ENCODE measurements at regions not wholly inside any gene's neighbourhood (a gene's known extent, or its start where the extent isn't known, plus 50 kb on each side); places are given as distances from the start of the nearest gene placed in this dataset.

DNA sequence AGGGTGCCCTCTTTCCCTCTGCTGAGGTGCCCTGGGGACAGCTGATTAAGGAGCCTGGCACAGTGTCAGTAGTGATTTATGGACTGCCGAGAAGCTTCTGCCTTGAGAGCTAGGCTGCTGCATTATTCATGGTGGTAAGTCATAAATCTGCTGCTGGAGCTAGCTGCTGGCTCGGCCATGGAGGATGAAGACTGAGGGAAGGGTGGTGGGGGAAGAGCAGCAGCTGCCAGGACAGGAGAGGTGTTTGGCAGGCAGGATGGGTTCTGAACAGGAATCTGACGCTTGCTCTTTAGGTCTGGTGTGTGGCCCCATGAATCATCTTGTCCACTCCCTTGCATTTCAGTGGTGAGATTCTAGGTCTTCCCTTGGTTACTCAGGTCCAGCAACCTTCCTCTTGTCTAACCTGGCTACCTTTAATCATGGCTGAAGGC lies 296.3 kb downstream of the DYSF start:
- peak; percentile 82 for DNase-seq

DNA sequence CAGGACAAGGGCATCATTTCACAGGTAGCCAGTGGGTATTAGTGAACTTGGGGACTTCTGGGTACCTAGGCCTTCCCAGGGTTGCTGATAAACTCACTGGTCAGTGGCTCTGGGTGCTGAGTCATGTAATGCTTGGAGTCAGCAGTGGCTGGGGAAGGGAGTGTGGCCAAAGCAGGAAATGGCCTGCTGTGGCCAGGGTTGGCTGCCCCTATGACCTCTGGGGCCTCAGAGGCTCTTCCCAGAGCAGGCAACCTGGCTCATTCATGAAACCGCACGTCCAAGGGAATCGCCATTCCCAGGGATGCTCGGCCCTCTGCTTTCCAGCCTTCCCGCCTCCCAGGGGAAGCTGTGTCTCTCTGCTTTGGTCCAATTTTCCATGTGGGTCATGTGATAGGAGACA lies 294.9 kb downstream of the DYSF start:
- DNase-seq, result no peak

DNA sequence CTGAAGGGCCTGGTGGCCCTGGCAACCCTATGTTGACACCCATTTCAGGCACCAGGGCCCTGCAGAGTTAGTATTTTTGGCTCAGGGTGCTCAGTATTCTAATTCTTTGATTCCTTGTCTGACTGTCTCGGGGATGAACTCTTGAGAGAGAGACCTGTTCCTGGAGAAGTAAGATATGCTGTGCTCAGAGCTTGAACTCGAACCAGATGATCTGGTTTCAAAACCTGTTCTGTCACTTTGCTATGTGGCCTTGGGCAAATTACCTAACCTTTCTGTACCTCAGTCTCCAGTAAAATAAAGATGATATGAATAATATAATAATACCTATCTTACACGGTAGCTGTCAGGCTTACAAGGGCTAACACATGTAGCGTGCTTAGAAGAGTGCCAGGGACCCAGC lies 294.2 kb downstream of the DYSF start:
- DNase-seq, result no peak

DNA sequence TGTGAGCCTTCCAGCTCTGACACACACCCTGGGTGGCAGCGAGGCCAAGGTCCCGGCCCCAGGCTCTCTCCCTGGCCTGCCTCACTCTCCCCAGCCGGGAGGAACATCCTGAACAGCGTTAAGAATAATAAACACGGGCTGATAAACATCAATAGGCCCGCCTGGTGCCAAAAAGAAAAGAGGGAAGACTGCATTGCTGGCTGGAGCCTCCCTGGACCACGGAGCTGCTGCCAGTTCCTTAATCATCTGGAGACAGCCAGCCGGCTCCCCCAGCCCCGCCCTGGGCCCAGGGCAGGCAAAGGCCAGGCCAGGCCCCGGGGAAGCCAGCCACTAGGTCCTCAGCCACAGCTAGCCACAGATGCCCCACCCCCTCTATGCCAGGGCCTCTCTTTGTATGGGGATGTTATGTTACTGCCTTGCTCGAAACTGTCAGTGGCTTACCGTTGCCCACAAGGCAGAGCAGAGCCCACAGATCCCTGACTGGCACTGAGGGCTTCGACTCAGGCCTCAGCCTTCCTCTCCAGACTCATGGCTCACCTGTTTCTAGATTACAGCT lies 293.7 kb downstream of the DYSF start:
- peak; percentile 46 for DNase-seq

DNA sequence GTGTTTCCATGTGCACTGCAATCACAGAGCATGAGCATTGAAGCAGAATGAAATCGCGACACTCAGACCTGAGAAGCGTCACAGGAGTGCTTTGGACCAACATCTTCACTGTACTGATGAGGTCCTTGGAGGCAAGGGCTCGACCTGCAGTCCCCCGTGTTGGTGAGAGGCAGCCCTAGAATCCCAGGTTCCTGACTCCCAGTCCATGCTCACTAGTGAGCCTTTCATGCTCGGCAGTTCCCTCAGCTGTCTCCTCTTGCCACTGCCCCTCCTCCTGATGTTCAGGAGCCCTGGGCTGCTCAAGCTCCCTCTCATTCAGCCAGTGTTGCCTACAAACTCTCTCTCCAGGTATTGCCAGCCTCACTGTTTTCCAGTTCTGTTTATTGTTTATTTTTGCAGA lies 291.4 kb downstream of the DYSF start:
- DNase-seq, result no peak

DNA sequence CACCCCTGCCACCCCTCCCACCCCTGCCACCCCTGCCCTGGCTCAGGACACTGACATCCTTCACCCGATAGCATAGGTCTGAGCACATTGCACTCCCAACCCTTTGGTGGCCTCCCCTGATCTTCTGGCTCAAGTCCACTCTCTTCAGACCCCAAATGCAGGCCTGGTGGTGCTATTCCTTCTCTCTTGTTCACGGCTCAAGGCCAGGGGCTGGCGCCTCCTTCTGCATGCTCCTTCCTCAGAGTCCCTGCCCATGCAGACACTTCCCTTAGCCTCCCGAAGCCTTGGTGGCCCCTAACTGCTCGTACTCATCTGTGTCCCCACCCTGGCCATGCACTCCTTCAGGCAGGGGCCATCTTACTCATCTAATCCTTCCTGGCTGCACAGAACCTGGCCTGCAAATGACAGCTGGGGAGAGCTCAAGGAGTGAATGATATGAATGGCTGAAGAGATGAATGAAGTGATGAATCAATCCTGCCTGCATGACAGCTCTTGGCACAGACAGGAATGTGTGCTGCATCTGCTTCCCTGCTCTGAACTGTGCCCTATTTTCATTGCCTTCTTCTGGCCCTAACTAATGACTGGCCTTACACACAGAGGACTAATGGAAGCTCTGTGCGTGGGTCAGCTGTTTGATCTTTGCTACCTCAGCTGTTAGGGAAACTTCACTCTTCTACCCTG lies 290.8 kb downstream of the DYSF start:
- DNase-seq, result peak; percentile 90

DNA sequence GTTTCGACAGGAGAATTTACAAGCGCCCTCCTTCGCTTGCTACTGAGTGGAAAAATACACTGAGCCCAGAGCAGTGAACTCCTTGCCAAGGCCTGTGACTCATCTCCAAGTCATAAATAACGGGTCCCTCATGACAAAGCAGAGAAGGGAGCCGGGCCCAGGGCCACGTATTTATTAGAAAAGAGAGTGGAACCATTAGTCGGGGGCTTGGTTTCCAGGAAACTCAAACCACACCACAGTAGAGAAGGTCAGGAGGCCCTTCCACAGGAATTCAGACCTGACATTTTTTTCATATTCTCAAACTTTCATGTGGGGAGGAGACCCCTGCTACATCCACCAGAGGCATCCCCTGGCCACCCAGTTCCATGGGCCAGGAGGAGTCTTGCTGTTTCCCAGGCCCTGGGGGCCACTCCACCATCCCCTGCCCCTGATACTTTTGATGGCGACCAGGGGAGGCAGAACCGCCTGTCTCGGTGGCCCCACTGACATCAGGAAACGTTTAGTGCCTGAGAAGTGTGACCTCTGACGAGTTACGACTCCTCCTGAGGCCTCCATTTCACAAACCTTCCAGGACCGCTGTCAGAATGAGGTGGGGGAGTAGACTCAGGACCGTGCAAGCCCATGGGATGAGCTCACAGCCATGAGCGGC lies 289.7 kb downstream of the DYSF start:
- DNase-seq, result peak; percentile 82

DNA sequence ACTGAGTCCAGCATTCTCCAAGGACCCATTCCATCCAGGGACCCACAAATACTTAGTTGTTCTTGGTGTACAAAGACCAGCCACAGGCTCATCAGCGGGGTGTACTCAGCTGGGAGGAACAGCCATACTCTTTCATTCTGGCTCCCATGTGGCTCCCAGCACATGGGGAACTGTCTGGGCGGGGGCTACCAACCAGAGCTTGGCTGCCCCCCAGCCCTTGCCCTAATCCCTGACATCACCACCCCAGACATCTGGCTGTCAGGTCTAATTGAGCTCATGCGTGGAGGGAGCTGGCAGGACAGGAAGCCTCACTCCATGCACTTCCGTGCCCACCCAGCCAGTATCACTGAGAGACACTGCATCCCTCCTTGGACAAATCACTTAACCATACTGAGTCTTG lies 283.6 kb downstream of the DYSF start:
- DNase-seq, result peak; percentile 43

DNA sequence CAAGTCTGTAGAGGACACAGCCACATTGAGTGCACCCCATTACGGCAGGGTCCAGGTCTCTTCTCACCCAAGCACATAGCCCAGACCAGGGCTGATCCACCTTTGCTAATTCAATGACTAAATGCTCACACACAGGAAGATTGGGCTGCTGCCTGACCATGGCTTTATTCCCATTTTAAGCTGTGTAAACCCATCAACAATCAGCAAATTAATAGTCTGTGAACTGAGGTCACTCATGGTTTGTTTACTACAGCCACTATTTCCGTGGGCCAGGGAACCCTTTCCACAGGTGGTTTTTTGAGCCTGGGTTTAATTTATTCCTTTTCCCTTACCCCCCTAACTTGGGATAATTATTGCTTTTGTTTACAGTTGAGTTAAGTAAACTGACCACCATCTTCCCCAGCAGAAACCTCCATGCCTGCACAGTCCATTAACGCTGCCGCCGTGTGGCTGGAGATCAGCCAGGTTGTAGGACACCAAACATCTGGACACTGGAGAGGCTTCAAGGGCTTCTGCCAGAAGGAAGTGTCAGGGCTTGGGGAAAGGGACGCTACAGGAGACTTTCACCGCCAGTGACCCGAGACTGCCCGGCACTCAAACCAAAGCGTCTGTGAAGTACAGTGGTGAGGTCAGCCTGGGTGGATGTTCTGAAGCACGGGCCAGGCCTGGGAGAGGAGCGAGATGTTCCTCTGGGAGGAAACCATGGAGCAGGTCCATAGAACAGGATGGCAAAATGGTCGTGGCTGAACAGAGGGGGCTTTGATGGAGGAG lies 282.9 kb downstream of the DYSF start:
- no peak for DNase-seq

All from NCI-H446 treated with DMSO at 0.1 percent for 48 hours (cell line).